ENCODE measurements at regions not wholly inside any gene's neighbourhood (a gene's known extent, or its start where the extent isn't known, plus 50 kb on each side); places are given as distances from the start of the nearest gene placed in this dataset.

DNA sequence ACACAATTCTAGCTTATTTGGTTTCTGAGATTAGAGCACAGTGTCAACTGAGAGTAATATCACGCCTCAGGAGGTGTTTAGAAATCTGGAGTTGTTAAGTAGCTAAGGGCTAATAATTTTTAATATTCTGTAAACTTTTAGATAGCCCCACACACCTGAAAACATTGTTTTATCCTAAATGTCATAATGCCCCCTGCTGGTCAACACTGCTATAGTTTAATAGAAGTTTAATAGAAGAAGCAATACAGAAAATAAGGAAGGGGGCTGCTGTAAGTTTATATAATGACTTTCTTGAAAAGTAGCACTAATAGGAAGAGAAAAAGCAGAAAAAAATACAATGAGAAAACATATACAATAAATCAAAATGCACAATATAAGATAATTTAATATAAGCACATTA, 516.4 kb upstream of the PCDH11Y start:
- H3K27ac ChIP-seq, result no peak overlapping the region
- H3K9me3 ChIP-seq, result no peaks in the 10 kb centered on the region
- intact Hi-C loops (cut with DNase I), result no loop called here
- TF ChIP-seq, protein P1, sequence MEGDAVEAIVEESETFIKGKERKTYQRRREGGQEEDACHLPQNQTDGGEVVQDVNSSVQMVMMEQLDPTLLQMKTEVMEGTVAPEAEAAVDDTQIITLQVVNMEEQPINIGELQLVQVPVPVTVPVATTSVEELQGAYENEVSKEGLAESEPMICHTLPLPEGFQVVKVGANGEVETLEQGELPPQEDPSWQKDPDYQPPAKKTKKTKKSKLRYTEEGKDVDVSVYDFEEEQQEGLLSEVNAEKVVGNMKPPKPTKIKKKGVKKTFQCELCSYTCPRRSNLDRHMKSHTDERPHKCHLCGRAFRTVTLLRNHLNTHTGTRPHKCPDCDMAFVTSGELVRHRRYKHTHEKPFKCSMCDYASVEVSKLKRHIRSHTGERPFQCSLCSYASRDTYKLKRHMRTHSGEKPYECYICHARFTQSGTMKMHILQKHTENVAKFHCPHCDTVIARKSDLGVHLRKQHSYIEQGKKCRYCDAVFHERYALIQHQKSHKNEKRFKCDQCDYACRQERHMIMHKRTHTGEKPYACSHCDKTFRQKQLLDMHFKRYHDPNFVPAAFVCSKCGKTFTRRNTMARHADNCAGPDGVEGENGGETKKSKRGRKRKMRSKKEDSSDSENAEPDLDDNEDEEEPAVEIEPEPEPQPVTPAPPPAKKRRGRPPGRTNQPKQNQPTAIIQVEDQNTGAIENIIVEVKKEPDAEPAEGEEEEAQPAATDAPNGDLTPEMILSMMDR (IDR thresholded peaks at IDR 0.05), result no peak
- peak in 1 of 4 donors; percentile 11 for DNase-seq
- no peak for ATAC-seq
- no peaks in the 10 kb centered on the region for H3K36me3 ChIP-seq
- H3K4me3 ChIP-seq, result no peak overlapping the region
- H3K27me3 ChIP-seq, result no peaks in the 10 kb centered on the region
- no peaks in the 10 kb centered on the region for H3K4me1 ChIP-seq
